ENCODE measurements at regions not wholly inside any gene's neighbourhood (a gene's known extent, or its start where the extent isn't known, plus 50 kb on each side); places are given as distances from the start of the nearest gene placed in this dataset.
"Not testable (repeated sequence)": the region's sequence is repeated elsewhere in the genome, so short reads cannot be mapped to it uniquely, and the experiment has no call there.

GRCh38 chr2:236632295-236633218 lies 62.9 kb downstream of the ACKR3 start:
- no peak for DNase-seq (ENCODE audit: low read depth, low spot score)

DNA sequence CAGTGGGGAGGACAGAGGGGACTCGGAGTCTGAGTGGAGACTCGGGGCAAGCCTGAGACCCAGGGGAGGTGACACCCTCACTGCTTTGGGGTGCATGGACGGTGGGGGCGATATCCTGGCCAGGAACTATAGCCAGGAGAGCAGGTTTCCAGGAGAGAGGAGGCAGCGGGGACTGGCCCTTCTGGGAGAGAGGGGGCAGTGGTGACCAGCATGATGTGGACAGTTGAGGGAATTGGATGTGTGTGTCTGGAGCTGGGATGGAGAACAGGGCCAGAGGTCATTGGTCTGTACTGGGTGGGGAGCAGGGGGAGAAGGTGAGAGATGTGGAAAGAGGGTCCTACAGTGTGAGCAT lies 63.6 kb downstream of the ACKR3 start:
- DNase-seq (ENCODE audit: low read depth, low spot score) = no peak

- no peak for DNase-seq (ENCODE audit: low read depth, low spot score)
Observed at GRCh38 chr2:236633775-236634560, 64.3 kb downstream of the ACKR3 start.

DNA sequence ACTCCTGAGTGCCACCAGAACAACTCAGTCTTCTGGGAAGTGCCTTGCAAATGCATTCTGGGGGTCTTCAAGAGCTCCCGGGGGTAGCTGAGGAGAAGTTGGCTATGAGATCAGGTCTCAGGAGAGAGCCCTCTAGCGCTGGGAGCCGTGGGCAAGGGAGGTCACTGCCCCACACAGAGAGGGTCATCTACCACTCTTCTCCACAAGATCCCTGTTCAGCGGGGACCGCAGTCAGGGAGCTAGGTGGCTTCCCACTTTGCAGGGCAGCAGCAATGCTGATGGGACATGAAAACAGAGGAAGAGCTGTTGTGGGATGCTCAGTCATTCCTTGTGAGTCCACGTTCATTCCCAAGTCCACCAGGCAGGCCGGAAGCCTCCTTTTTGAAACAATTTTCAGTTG lies 66.6 kb downstream of the ACKR3 start:
- no peak for DNase-seq (ENCODE audit: low read depth, low spot score)

- DNase-seq (ENCODE audit: low read depth, low spot score) = no peak
Observed at GRCh38 chr2:236636714-236637470, 67.3 kb downstream of the ACKR3 start.

GRCh38 chr2:236637686-236638569 lies 68.3 kb downstream of the ACKR3 start:
- DNase-seq (ENCODE audit: low read depth, low spot score) = peak; percentile 25

- no peak for DNase-seq (ENCODE audit: low read depth, low spot score)
Observed at GRCh38 chr2:236638707-236639106, 69.1 kb downstream of the ACKR3 start.

DNA sequence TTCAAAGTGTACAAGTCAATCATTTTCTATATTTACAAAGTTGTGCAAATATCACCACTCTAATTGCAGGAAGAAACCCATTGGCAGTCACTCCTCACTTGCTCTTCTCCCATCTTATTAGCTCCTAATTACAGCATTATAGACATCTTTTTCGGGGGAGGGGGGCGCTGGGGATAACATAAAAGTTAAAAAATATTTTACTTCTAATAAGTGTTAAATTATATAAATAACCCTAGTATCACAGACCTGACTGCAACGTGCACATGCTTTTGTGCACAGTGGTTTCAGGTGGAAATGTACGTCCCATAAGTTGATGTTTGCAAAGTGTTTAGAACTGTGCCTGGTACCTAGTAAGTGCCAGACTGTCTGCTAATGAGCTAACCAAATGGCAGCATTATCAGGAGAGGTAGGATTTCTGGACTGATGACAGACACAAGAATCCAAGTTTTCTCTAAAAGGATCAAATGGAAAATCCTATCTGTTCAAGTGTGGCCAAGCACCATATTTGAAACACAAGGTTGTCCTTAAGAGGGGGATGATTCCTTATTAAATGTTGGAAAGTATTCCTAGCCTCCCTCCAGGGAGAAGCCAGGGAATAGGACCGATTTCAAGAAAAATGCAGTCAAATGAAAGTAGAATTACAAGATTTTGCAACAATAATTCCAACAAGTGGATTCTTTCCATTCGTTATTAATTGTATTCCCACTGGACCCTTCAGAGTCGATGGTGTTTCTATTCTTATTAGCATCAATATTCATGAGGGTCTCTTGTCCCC lies 70.0 kb downstream of the ACKR3 start:
- no peak for DNase-seq (ENCODE audit: low read depth, low spot score)

DNA sequence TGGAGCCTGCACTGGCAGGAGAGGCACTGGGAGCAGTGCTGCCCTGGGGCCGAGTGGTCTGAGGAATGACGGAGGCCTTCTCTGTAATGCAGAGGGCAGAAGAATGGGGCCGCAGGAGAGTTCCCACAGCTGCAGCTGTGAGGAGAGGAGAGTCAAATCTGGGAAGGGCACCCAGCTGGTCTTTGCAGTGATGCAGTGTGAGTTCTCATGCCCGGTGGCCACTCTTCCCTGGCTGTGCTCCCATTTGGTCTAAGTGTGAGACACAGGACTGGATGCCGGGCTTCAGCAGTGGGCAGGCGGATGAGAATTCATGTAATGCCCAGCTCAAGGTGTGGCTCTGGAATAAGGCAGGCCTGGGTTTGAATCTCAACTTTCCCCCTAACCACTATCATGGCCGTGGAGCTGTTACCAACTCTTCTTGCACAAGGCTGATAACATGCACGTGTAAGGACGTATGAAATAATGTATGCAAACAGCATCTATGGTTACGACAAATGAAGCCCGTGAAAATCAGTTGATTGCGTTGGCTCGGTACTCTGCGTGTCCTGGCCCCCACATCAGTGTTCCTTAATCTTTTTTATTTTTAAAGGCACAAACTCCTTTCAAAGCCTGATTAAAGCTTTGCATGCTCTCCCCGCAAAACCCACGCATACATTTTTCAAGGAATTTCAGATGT lies 71.6 kb downstream of the ACKR3 start:
- no peak for DNase-seq (ENCODE audit: low read depth, low spot score)

DNA sequence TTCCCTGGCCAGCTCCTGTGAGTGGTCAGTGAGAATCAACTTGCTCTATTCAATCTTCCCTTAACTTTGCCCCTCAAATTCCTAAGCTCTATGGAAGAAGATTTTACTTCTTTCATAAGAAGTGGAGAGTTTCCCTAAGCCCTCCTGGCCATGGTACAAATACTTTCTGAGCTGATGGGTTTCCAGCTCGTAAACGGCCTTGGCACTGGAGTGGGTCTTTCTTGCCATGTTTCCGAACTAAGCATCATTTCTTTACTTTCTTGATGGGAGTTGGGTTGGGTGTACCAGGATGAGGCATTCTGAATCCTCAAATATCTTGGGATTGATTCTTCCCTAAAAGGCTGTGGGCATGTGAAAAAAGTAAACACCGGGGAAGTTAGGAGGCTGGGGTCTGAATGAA lies 72.5 kb downstream of the ACKR3 start:
- DNase-seq (ENCODE audit: low read depth, low spot score) = peak; percentile 74

GRCh38 chr2:236642584-236643291 lies 73.1 kb downstream of the ACKR3 start:
- peak; percentile 96 for DNase-seq (ENCODE audit: low read depth, low spot score)

DNA sequence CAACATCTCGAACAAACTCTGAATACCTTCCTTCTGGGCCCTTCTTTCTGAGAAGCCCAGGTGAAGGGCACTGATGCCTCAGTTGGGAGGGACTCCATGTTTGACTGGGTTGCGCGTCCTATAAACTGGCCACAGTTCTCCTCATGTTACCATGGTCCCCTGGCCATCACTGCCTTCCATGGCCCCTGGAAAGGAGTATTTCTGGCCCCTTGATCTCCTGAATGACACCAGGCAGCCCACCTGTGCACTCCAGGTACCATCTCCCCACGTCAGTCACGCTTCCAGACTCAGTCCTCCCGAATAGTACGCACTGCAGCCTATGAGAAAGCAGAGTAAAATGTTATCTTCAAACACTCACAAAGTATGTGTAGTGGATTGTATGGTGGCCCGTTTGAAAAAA lies 73.9 kb downstream of the ACKR3 start:
- no peak for DNase-seq (ENCODE audit: low read depth, low spot score)

- DNase-seq (ENCODE audit: low read depth, low spot score) = no peak
Observed at GRCh38 chr2:236644067-236644466, 74.4 kb downstream of the ACKR3 start.

DNA sequence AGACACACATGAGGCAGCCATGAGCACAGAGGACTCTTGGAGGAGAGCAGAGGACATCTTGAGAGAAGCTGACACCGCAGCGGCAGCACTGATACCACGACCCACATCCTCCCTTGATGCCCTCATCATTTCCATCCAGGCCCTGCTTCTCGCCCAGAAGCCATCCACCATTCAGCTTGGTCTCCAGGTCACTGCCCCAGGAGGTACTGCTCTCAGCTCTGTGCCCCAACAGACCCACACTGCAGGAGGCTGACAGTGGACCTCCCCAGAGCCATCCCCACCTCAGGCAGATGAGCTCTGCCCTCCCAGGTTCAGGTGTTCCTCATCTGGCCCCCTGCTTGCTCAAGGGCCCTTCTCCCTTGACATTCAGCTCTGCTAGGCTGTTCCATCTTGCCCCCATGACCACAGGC lies 74.9 kb downstream of the ACKR3 start:
- DNase-seq (ENCODE audit: low read depth, low spot score) = no peak

DNA sequence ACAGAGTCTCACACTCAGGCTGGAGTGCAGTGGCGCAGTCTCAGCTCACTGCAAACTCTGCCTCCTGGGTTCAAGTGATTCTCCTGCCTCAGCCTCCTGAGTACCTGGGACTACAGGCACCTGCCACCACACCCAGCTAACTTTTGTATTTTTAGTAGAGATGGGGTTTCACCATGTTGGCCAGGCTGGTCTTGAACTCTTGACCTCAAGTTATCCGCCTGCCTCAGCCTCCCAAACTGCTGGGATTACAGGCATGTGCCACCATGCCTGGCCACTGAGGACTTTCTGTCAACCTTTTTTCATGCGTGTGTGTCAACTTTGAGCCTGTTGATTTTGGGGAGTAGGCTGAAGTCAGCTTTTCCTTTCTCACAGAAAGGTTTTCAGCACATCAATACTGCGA lies 75.5 kb downstream of the ACKR3 start:
- DNase-seq (ENCODE audit: low read depth, low spot score) = not testable (repeated sequence)

GRCh38 chr2:236646441-236646840 lies 76.8 kb downstream of the ACKR3 start:
- no peak for DNase-seq (ENCODE audit: low read depth, low spot score)

DNA sequence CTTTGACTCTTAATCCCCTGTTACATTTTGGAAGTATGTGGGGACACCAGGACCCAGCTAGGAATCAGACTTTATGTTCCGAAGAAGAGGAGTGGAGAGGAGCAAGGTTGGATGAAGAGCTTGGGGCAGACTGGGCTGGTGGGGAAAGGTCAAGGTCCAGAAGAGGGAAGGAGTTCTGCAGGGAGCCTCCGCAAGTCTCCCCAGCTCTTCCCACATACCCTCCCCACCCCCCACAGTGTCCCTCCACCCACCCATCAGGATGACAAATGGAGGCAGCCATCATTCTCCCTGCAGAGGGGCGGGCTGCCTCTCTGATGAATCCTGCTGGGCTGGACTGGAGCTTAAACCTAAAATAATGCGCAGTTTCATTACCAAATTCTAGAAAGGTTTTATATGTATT lies 77.2 kb downstream of the ACKR3 start:
- DNase-seq (ENCODE audit: low read depth, low spot score) = no peak

DNA sequence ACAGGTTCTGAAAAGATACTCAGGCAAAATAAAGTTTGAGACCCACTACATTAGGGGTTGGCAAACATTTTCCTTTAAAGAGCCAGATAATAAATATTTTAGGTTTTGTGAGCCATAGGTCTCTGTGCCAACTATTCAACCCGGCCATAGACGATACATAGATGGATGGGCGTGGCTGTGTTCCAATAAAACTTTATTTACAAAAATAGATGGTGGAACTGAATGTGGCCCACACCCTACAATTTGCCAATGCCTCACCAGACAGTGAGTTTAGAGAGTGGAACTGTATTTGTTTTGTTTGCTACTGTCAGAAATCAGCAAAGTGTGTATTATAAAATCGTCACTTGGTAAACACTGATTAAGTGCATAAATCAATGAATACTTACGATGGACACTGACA lies 78.0 kb downstream of the ACKR3 start:
- no peak for DNase-seq (ENCODE audit: low read depth, low spot score)

GRCh38 chr2:236653863-236654262 lies 84.2 kb downstream of the ACKR3 start:
- no peak for DNase-seq (ENCODE audit: low read depth, low spot score)
